ENCODE measurements at regions not wholly inside any gene's neighbourhood (a gene's known extent, or its start where the extent isn't known, plus 50 kb on each side); places are given as distances from the start of the nearest gene placed in this dataset.

DNA sequence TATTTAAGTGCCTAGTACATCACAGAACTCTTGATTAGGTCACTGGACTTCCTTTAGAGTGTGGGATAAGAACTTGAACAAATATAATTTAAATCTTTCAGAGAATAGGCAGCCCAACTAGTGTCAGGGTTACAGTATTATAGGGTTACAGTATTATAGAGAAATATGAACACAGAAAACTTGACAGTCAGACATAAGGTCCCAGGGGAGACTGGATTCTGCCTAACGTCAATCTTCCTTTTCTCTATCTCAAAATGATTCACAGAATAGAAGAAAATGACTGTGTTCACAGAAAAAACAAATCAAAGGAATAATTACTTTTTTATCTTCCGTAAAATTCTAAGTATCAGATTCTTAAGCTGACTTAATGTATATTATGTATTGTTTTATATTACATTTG lies 623.8 kb downstream of the HTR1B start:
- TF ChIP-seq, protein P1, sequence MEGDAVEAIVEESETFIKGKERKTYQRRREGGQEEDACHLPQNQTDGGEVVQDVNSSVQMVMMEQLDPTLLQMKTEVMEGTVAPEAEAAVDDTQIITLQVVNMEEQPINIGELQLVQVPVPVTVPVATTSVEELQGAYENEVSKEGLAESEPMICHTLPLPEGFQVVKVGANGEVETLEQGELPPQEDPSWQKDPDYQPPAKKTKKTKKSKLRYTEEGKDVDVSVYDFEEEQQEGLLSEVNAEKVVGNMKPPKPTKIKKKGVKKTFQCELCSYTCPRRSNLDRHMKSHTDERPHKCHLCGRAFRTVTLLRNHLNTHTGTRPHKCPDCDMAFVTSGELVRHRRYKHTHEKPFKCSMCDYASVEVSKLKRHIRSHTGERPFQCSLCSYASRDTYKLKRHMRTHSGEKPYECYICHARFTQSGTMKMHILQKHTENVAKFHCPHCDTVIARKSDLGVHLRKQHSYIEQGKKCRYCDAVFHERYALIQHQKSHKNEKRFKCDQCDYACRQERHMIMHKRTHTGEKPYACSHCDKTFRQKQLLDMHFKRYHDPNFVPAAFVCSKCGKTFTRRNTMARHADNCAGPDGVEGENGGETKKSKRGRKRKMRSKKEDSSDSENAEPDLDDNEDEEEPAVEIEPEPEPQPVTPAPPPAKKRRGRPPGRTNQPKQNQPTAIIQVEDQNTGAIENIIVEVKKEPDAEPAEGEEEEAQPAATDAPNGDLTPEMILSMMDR (IDR thresholded peaks at IDR 0.05): no peak
- TF ChIP-seq EP300 (IDR thresholded peaks at IDR 0.05): no peak
- no peak for TF ChIP-seq POLR2AphosphoS5 (IDR thresholded peaks at IDR 0.05)
